Keratinocyte (primary cell): ENCODE measurements at regions not wholly inside any gene's neighbourhood (a gene's known extent, or its start where the extent isn't known, plus 50 kb on each side); places are given as distances from the start of the nearest gene placed in this dataset.

ENCODE experiments used
- DNase-seq: peaks from one replicate; pipeline ENCODE4 v3.0.0-alpha.2; 2011; ENCODE audit warnings: low read depth, missing footprints, low spot score
- FAIRE-seq: peaks from 2 replicates; lab custom pipeline; 2011; peaks lifted over from hg19 to GRCh38; lab: Jason Lieb, UNC
- H2AFZ ChIP-seq: 2 replicates; pipeline ENCODE4 v1.6.0; 2012; ENCODE audit warnings: low read length, control low read depth, inconsistent platforms; ENCODE audit not compliant: control insufficient read depth
- H3K27ac ChIP-seq: 2 replicates; pipeline ENCODE4 v1.5.1; 2011; ENCODE audit warnings: low read length; ENCODE audit not compliant: control insufficient read depth, insufficient read depth
- H3K27me3 ChIP-seq: 3 replicates; pipeline ENCODE4 v1.6.0; 2011; ENCODE audit warnings: low read length; ENCODE audit not compliant: control insufficient read depth, insufficient read depth; ENCODE audit errors: extremely low read depth
- H3K36me3 ChIP-seq, 2 experiments: 2 replicates in 1 of 2; 3 replicates in 1 of 2; pipeline ENCODE4 v1.5.1; 2011; ENCODE audit warnings: low read length in 2 of 2, mild to moderate bottlenecking in 1 of 2; ENCODE audit not compliant: control insufficient read depth in 2 of 2, insufficient read depth in 2 of 2; ENCODE audit errors: extremely low read depth in 1 of 2
- H3K4me1 ChIP-seq: 3 replicates; pipeline ENCODE4 v1.5.1; 2011; ENCODE audit warnings: low read length; ENCODE audit not compliant: control insufficient read depth, insufficient read depth; ENCODE audit errors: extremely low read depth
- H3K4me2 ChIP-seq: 3 replicates; pipeline ENCODE4 v1.6.0; 2011; ENCODE audit warnings: low read depth, low read length; ENCODE audit not compliant: control insufficient read depth, insufficient read depth; ENCODE audit errors: extremely low read depth
- H3K4me3 ChIP-seq, 3 experiments: fragments of 200-600 bp in 1 of 3; sonication (generic) in 1 of 3; 2 replicates in 2 of 3; 3 replicates in 1 of 3; pipeline ENCODE4 v1.5.1; 2011 to 2016; ENCODE audit warnings: low read length in 3 of 3, mild to moderate bottlenecking in 3 of 3, control low read depth in 2 of 3, inconsistent platforms in 1 of 3, low read depth in 1 of 3, mixed read lengths in 1 of 3, mixed run types in 1 of 3, moderate library complexity in 1 of 3; ENCODE audit not compliant: control insufficient read depth in 2 of 3, insufficient read depth in 2 of 3; ENCODE audit errors: extremely low read depth in 1 of 3
- H3K79me2 ChIP-seq: 2 replicates; pipeline ENCODE4 v1.6.0; 2012; ENCODE audit warnings: low read length; ENCODE audit not compliant: control insufficient read depth, insufficient read depth
- H3K9ac ChIP-seq: 3 replicates; pipeline ENCODE4 v1.6.0; 2011; ENCODE audit warnings: low read length; ENCODE audit not compliant: control insufficient read depth, insufficient read depth; ENCODE audit errors: extremely low read depth
- H3K9me1 ChIP-seq: 3 replicates; pipeline ENCODE4 v1.6.0; 2011; ENCODE audit warnings: low read length; ENCODE audit not compliant: control insufficient read depth, insufficient read depth; ENCODE audit errors: extremely low read depth
- H3K9me3 ChIP-seq: 2 replicates; pipeline ENCODE4 v1.5.1; 2012; ENCODE audit warnings: low read depth, low read length; ENCODE audit not compliant: control insufficient read depth
- H4K20me1 ChIP-seq: 3 replicates; pipeline ENCODE4 v1.6.0; 2011; ENCODE audit warnings: low read length; ENCODE audit not compliant: control insufficient read depth, insufficient read depth; ENCODE audit errors: extremely low read depth
- CTCF ChIP-seq, 3 experiments: IDR thresholded peaks in 1 of 3; conservative IDR thresholded peaks in 1 of 3; optimal IDR thresholded peaks in 1 of 3; 2 replicates in 2 of 3; 3 replicates in 1 of 3; pipeline versions ENCODE3 to v1.5.1; 2011; ENCODE audit warnings: low read length in 3 of 3, mild to moderate bottlenecking in 3 of 3, moderate library complexity in 2 of 3, control low read depth in 1 of 3, inconsistent platforms in 1 of 3; ENCODE audit not compliant: insufficient read depth in 2 of 3; ENCODE audit errors: extremely low read depth in 1 of 3
- EZH2 ChIP-seq: IDR thresholded peaks from one replicate; pipeline ENCODE4 v1.6.1; 2012; ENCODE audit warnings: inconsistent platforms, mild to moderate bottlenecking, low read length, moderate library complexity
- dilution Hi-C: fragments of 300-500 bp; cut with MboI; formaldehyde crosslinking; loops from one replicate; pipeline ENCODE4 v1.7.0; 2020; ENCODE audit warnings: low sequenced_read_pairs; ENCODE audit not compliant: extremely low pct_ligation_motif_present

GRCh38 chr3:110349295-110349694 lies 722.3 kb upstream of the NECTIN3 start:
- no peaks in the 10 kb centered on the region for H3K79me2 ChIP-seq
- dilution Hi-C loops: no loop called here

GRCh38 chr3:110352841-110353604 lies 718.6 kb upstream of the NECTIN3 start:
- TF ChIP-seq EZH2 (no peak), CTCF (optimal IDR thresholded peaks at IDR 0.05 in 1 of 3, IDR thresholded peaks at IDR 0.05 in 1 of 3, conservative IDR thresholded peaks at IDR 0.05 in 1 of 3; ENCODE audit: extremely low read depth in 1 of 3, insufficient read depth in 2 of 3, low read length in 3 of 3) (no peak)
- Histone ChIP-seq H3K9ac (no peak overlapping the region), H3K4me1 (no peaks in the 10 kb centered on the region), H3K36me3 (no peaks in the 10 kb centered on the region), H3K9me1 (no peaks in the 10 kb centered on the region), H3K4me2 (no peak overlapping the region), H2AFZ (no peak overlapping the region), H3K9me3 (no peaks in the 10 kb centered on the region), H3K27me3 (no peaks in the 10 kb centered on the region), H3K79me2 (no peaks in the 10 kb centered on the region), H3K4me3 (no peak overlapping the region), H4K20me1 (no peaks in the 10 kb centered on the region), H3K27ac (no peak overlapping the region)
- dilution Hi-C loops: no loop called here
- no peak for DNase-seq
- no peak for FAIRE-seq

More at GRCh38 chr3:110349295-110349694, 722.3 kb upstream of the NECTIN3 start:
- TF ChIP-seq EZH2 (no peak), CTCF (optimal IDR thresholded peaks at IDR 0.05 in 1 of 3, IDR thresholded peaks at IDR 0.05 in 1 of 3, conservative IDR thresholded peaks at IDR 0.05 in 1 of 3; ENCODE audit: extremely low read depth in 1 of 3, insufficient read depth in 2 of 3, low read length in 3 of 3) (no peak)
- no peaks in the 10 kb centered on the region for H3K36me3 ChIP-seq
- H2AFZ ChIP-seq: no peak overlapping the region
- no peaks in the 10 kb centered on the region for H3K27me3 ChIP-seq
- H3K4me2 ChIP-seq: no peak overlapping the region
- H3K9ac ChIP-seq: no peak overlapping the region
- FAIRE-seq (no peak), DNase-seq (no peak)
- H3K9me3 ChIP-seq: no peaks in the 10 kb centered on the region
- H3K4me3 ChIP-seq: no peak overlapping the region
- no peaks in the 10 kb centered on the region for H3K4me1 ChIP-seq
- no peaks in the 10 kb centered on the region for H3K9me1 ChIP-seq
- no peak overlapping the region for H3K27ac ChIP-seq
- H4K20me1 ChIP-seq: no peaks in the 10 kb centered on the region
